D721Med (cell line): ENCODE measurements at regions not wholly inside any gene's neighbourhood (a gene's known extent, or its start where the extent isn't known, plus 50 kb on each side); places are given as distances from the start of the nearest gene placed in this dataset.

Experiments used
- DNase-seq: peaks from one replicate; pipeline ENCODE4 v3.0.0; 2011; ENCODE audit warnings: low spot score; ENCODE audit not compliant: insufficient read length
- FAIRE-seq: peaks from 2 replicates; lab custom pipeline; 2011; peaks lifted over from hg19 to GRCh38; lab: Jason Lieb, UNC
- TF ChIP-seq, protein P1 (sequence below): IDR thresholded peaks from 2 replicates; pipeline ENCODE4 v1.5.1; 2012; ENCODE audit warnings: mild to moderate bottlenecking, control low read depth; ENCODE audit not compliant: insufficient read depth; ENCODE audit errors: missing control alignments

DNA sequence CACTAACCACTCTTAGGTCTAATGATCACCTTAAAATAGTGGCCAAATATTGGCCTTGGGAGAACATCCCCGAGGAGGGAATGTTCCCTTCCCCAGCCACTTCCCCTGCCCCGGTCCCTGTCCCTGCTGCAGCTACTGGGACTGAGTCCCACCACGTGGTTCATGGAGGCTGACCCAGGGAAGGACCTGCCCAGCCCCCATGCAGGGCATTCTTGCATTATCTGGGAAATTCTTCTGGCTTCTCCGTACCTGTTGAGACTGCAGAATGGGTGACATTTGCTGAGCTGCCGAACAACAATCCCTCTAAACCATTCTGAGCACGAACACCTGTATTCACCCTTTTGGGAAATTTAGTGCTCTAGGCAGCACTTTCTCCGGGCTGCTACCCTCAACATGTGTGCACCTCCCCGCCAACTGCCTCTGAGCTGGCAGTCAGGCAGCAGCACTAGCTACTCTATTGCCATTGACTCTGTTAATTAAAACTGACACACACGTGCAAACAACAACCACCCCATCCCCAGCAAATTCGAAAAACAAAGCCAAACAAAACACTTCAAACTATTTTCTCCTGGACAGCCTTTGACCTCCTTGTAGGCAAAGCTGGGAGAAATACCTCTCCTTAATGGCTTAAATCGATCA is 567.4 kb upstream of the MKI67 start:
- TF ChIP-seq, protein P1, sequence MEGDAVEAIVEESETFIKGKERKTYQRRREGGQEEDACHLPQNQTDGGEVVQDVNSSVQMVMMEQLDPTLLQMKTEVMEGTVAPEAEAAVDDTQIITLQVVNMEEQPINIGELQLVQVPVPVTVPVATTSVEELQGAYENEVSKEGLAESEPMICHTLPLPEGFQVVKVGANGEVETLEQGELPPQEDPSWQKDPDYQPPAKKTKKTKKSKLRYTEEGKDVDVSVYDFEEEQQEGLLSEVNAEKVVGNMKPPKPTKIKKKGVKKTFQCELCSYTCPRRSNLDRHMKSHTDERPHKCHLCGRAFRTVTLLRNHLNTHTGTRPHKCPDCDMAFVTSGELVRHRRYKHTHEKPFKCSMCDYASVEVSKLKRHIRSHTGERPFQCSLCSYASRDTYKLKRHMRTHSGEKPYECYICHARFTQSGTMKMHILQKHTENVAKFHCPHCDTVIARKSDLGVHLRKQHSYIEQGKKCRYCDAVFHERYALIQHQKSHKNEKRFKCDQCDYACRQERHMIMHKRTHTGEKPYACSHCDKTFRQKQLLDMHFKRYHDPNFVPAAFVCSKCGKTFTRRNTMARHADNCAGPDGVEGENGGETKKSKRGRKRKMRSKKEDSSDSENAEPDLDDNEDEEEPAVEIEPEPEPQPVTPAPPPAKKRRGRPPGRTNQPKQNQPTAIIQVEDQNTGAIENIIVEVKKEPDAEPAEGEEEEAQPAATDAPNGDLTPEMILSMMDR = no peak
- DNase-seq (no peak), FAIRE-seq (no peak)

DNA sequence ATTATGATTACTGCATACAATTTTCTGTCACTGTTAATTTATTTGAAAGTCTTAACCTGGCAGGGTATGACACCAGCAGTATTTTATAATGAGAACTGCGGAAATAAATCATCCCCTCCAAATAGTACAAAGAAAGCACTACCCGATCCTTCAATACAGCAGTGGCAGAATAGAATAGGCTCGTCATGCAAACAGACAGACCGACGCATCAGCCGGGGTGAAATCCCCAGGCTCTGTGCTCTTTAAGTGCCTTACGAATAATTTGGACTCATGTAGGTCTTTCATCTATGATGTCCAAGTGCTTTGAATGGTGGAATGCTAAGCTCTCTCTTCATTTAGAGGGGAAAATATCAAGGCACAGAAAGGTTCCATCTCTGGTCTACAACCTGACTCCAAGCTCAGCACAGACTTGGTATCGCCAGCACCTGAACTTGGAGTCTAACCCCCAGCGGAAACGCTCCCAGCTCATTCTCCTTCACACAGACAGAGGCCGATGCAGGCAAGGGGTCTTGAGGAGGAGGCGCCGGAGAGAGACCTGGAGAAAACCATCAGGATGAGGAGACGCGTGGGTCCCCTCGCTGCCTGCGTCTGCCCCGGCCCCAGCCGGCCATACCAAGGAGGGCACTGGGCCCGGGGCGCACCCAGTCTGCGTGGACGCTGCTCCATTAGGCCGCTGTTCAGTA is 568.1 kb upstream of the MKI67 start:
- DNase-seq (no peak), FAIRE-seq (no peak)
- TF ChIP-seq, protein P1 = no peak

DNA sequence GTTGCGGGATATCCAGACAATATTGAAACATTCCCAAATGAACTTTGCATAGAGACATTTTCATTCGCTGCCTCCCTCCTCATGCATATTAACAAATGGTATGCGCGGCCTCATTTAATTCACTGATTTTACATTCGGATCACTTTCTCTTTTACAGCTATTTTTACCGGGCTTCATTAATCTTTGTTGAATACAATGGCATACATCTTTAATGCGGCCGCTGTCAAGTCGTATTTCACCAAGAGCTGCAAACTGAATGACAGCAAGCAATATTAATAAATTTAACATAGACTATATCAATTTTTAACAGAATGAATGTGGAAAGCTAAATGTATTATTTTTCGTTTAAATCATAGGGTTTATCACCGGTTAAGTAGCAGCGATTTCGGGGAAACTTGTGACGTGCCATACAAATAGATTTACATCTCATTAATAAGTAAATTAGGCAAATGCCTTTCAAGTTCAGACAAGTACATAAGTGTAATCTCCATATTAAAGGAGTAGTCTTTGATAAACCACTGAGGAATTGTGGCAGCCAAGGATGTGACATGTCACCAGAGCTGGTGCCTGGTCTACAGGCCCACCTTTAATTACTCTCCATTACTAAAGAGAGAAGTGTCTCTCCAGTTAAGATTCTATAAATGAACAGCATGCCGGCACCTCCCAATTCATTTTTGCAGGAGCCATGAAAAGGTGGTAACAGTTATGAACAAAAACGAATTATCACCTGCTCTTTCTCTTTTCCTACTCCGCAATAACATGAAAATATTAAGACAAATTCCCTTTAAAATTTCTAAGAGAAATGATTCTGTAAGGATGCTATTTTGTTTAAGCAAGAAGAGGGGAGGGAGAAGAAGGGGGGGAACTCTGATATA is 568.9 kb upstream of the MKI67 start:
- DNase-seq (no peak), FAIRE-seq (no peak)
- TF ChIP-seq, protein P1 = no peak

DNA sequence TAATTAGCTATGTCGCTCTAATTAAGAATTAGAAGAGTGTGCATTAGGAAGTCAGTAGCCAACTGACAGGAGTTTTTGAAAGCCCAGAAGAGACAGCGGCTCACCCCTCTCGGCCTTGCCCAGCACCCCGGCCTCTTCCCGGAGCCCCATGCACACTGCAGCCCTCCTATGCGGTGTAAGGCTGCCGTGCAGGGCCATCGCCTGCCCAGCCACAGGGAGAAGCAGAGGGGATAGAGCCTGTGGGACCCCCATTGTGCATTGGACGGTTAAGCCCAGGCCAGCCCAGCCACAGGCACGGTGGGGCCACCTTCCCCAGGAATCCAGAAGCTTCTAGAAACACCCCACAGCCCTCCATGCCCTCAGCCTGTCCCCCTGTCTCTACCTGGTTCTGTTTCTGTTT is 569.7 kb upstream of the MKI67 start:
- FAIRE-seq = no peak
- DNase-seq = no peak
- TF ChIP-seq, protein P1 = no peak

DNA sequence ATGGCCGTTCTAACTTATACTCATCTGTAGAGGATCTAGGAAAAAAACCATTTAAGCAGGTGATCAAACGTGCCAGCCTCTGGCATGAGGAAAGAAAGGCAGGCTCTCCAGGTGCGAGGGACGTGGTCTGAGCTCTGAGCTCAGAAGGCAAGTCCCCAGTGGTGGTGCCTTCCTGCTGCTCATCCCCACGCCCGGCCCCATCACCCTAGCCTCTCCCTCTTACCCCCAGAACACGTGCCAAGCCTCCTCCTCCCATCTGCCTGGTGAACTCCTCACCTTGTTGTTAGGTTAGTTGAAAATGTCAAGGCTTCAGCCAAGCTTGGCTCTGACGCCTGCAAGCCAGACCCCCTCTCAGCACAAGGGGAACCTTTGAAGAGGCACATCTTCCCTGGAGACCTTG is 571.2 kb upstream of the MKI67 start:
- no peak for FAIRE-seq
- TF ChIP-seq, protein P1 = no peak
- no peak for DNase-seq

DNA sequence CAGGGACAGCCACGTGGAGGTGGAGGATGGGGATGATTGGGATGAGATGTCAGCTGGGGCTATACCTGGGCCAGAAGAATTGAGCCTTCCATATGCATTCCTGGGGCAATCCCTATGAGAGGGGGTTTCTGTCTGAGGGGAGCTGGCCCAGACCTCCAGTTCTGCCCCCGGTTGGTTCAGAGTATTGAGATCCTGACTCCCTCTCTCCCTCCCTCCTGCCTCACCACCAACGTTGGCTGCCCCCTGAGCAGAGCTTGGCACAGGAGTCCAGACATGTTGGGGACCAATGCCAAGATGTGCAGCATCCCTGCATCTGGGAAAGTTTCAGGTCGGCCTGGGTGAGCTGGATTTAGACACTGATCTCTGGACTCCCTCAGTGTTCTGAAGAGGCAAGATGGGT is 575.2 kb upstream of the MKI67 start:
- TF ChIP-seq, protein P1 = no peak
- DNase-seq (no peak), FAIRE-seq (no peak)

DNA sequence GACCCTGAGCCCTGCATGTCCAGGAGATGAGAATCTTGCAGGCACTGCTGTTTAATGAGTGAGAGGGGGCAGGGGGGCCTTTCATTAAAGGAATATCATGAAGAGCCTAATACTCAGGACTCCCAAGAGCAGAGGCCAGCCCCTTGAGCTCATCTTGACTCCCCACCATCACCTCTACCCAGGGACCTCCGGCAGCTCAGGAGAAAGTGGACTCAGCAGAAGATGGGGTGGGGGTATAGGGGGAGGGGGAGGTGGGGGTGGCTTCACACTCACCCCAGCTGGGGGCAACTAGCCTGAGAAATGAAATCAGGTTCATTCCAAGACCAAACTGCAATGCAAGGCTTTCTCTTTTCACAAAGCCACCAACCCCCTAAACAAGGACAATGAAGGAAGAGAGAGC is 575.6 kb upstream of the MKI67 start:
- FAIRE-seq (no peak), DNase-seq (no peak)
- TF ChIP-seq, protein P1 = no peak
